Panc1 (cell line): ENCODE measurements at regions not wholly inside any gene's neighbourhood (a gene's known extent, or its start where the extent isn't known, plus 50 kb on each side); places are given as distances from the start of the nearest gene placed in this dataset.

Source experiments
- ATAC-seq: fragments of 200-7000 bp; cut with Tn5 transposase; 2 replicates; pipeline ENCODE4 v1.9.1; 2020; ENCODE audit warnings: mild to moderate bottlenecking, moderate library complexity
- BruUV-seq: library from RNA; stranded (reverse); fragments of 400-500 nt; replicated peaks from 2 replicates; lab custom pipeline; 2021; lab: Mats Ljungman, UMichigan
- CTCF ChIA-PET: fragments of 300-600 bp; sonication (Branson Sonifier 250); formaldehyde crosslinking; loops from one replicate; lab custom pipeline; 2022; ENCODE audit warnings: antibody characterized with exemption; lab: Charles Lee
- POLR2A ChIA-PET: fragments of 300-600 bp; sonication (Branson Sonifier 250); formaldehyde crosslinking; loops from one replicate; lab custom pipeline; 2022; ENCODE audit warnings: antibody characterized with exemption; lab: Charles Lee
- DNase-seq: peaks from one replicate; pipeline ENCODE4 v3.0.0-alpha.2; 2010; ENCODE audit warnings: low read depth, low spot score
- H3K27ac ChIP-seq: 2 replicates; pipeline ENCODE4 v1.5.1; 2011; ENCODE audit warnings: mild to moderate bottlenecking, low read length, inconsistent platforms
- H3K27me3 ChIP-seq: fragments of 200-500 bp; sonication (Bioruptor generic); 2 replicates; pipeline ENCODE4 v1.6.0; 2014; ENCODE audit warnings: low read length, inconsistent platforms; ENCODE audit not compliant: control insufficient read depth, insufficient read depth
- H3K36me3 ChIP-seq: fragments of 200-500 bp; sonication (Bioruptor generic); 2 replicates; pipeline ENCODE4 v1.5.1; 2014; ENCODE audit warnings: inconsistent platforms, mild to moderate bottlenecking, low read length, moderate library complexity; ENCODE audit not compliant: control insufficient read depth, insufficient read depth
- H3K4me1 ChIP-seq: 2 replicates; pipeline ENCODE4 v1.5.1; 2011; ENCODE audit warnings: inconsistent platforms, mild to moderate bottlenecking, low read length, moderate library complexity; ENCODE audit not compliant: control insufficient read depth, insufficient read depth
- H3K4me3 ChIP-seq, 2 experiments: 2 replicates each; pipeline ENCODE4 v1.5.1; 2011 to 2012; ENCODE audit warnings: low read depth in 2 of 2, low read length in 2 of 2, mild to moderate bottlenecking in 2 of 2, inconsistent platforms in 1 of 2, moderate library complexity in 1 of 2
- H3K9me3 ChIP-seq: fragments of 200-500 bp; sonication (Bioruptor generic); 2 replicates; pipeline ENCODE4 v1.5.1; 2014; ENCODE audit warnings: low read depth, mild to moderate bottlenecking, inconsistent platforms, low read length, moderate library complexity; ENCODE audit not compliant: control insufficient read depth, insufficient read depth
- POLR2AphosphoS5 ChIP-seq: IDR thresholded peaks from 2 replicates; pipeline ENCODE4 v1.6.1; 2012; ENCODE audit warnings: mild to moderate bottlenecking, low read depth, low read length, moderate library complexity
- SIN3A ChIP-seq: IDR thresholded peaks from 2 replicates; pipeline ENCODE4 v1.6.1; 2012; ENCODE audit warnings: low read depth, mild to moderate bottlenecking, low read length, moderate library complexity, borderline replicate concordance; ENCODE audit not compliant: insufficient read depth
- TCF7L2 ChIP-seq: IDR thresholded peaks from 2 replicates; pipeline ENCODE4 v1.6.1; 2011; ENCODE audit warnings: mild to moderate bottlenecking, low read depth, low read length, inconsistent platforms
- in situ Hi-C: cut with HindIII; loops from 2 replicates; pipeline ENCODE4 v1.10.0; 2016; ENCODE audit warnings: low sequenced_read_pairs, low pct_unique_long_range_greater_than_20kb
- intact Hi-C: fragments of 100-400 bp; cut with micrococcal nuclease; formaldehyde crosslinking; loops from one replicate; pipeline ENCODE4 v1.10.0; 2022; ENCODE audit not compliant: unreplicated experiment
- TF ChIP-seq, protein P1 (sequence below): fragments of 450-650 bp; IDR thresholded peaks from 2 replicates; pipeline ENCODE4 v1.5.1; 2017; ENCODE audit warnings: mild to moderate bottlenecking
- TF ChIP-seq, protein P2 (sequence below), 2 experiments: IDR thresholded peaks; 2 replicates each; pipeline ENCODE4 v1.6.1; 2011 to 2012; ENCODE audit warnings: low read depth in 2 of 2, control low read depth in 1 of 2, low read length in 1 of 2, mild to moderate bottlenecking in 1 of 2, moderate library complexity in 1 of 2; ENCODE audit not compliant: insufficient read depth in 1 of 2

DNA sequence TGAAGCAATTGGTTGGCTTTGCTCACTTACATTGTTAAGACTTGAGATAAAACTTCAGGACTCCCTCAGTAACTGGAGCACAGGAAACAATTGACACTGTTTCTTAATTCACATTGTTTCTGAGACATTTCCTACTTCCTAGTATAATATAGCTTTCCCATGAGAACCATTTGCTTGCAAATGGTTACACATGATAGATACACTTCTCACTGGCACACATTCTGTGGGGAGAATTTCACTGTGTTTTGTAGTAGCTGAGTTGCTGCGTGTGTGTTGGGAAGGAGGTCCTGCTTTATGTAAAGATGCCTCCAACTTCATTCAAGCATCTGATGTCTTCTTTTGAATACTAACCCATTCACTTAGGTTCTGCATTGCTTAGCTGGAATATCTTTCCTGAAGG is 85.3 kb upstream of the SLC4A4 start:
- POLR2A ChIA-PET, result no interaction called here

DNA sequence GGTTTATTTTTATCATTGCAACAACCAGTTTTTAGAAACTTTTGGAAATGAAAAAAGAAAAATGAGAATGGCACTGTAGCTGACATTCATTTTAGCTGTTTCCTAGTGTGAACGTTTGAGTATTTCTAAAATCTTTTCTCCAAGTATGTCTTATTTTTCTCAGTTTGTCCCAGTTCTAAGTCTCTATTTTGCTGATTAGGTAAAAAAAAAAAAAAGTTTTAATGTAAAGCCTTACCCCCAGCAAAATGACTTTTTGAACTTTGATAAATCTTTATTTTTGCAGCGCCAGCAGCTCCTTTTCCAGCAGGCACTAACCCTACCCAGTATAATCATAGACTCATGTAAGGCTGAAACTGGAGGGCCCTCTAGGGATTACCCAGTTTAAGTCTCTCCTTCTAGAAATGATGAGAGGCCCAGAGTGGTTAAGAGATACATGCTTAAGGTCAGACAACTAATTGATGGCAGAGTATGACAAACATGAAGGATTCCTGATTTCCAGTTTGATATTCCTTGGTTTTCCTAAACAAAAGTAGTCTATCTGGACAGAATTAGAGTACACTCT is 84.3 kb upstream of the SLC4A4 start:
- intact Hi-C loops, result no loop called here
- Histone ChIP-seq H3K27me3 (no peaks in the 10 kb centered on the region), H3K36me3 (no peaks in the 10 kb centered on the region), H3K9me3 (no peaks in the 10 kb centered on the region), H3K4me1 (no peaks in the 10 kb centered on the region), H3K27ac (no peak overlapping the region), H3K4me3 (no peak overlapping the region)
- no peak for ATAC-seq
- CTCF ChIA-PET, result no interaction called here
- POLR2A ChIA-PET, result no interaction called here
- in situ Hi-C loops, result no loop called here
- TF ChIP-seq POLR2AphosphoS5 (no peak), TCF7L2 (no peak)
- TF ChIP-seq, protein P1, sequence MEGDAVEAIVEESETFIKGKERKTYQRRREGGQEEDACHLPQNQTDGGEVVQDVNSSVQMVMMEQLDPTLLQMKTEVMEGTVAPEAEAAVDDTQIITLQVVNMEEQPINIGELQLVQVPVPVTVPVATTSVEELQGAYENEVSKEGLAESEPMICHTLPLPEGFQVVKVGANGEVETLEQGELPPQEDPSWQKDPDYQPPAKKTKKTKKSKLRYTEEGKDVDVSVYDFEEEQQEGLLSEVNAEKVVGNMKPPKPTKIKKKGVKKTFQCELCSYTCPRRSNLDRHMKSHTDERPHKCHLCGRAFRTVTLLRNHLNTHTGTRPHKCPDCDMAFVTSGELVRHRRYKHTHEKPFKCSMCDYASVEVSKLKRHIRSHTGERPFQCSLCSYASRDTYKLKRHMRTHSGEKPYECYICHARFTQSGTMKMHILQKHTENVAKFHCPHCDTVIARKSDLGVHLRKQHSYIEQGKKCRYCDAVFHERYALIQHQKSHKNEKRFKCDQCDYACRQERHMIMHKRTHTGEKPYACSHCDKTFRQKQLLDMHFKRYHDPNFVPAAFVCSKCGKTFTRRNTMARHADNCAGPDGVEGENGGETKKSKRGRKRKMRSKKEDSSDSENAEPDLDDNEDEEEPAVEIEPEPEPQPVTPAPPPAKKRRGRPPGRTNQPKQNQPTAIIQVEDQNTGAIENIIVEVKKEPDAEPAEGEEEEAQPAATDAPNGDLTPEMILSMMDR, result no peak
- TF ChIP-seq, protein P2, sequence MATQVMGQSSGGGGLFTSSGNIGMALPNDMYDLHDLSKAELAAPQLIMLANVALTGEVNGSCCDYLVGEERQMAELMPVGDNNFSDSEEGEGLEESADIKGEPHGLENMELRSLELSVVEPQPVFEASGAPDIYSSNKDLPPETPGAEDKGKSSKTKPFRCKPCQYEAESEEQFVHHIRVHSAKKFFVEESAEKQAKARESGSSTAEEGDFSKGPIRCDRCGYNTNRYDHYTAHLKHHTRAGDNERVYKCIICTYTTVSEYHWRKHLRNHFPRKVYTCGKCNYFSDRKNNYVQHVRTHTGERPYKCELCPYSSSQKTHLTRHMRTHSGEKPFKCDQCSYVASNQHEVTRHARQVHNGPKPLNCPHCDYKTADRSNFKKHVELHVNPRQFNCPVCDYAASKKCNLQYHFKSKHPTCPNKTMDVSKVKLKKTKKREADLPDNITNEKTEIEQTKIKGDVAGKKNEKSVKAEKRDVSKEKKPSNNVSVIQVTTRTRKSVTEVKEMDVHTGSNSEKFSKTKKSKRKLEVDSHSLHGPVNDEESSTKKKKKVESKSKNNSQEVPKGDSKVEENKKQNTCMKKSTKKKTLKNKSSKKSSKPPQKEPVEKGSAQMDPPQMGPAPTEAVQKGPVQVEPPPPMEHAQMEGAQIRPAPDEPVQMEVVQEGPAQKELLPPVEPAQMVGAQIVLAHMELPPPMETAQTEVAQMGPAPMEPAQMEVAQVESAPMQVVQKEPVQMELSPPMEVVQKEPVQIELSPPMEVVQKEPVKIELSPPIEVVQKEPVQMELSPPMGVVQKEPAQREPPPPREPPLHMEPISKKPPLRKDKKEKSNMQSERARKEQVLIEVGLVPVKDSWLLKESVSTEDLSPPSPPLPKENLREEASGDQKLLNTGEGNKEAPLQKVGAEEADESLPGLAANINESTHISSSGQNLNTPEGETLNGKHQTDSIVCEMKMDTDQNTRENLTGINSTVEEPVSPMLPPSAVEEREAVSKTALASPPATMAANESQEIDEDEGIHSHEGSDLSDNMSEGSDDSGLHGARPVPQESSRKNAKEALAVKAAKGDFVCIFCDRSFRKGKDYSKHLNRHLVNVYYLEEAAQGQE (IDR thresholded peaks at IDR 0.05; ENCODE audit: insufficient read depth in 1 of 2, low read depth in 2 of 2, low read length in 1 of 2), result no peak
- no peak for DNase-seq
- BruUV-seq, result no TSS peak

More for the DNA sequence above, 85.3 kb upstream of the SLC4A4 start:
- Histone ChIP-seq H3K27ac (no peak overlapping the region), H3K4me1 (no peaks in the 10 kb centered on the region), H3K4me3 (no peak overlapping the region), H3K27me3 (no peaks in the 10 kb centered on the region), H3K36me3 (no peaks in the 10 kb centered on the region), H3K9me3 (no peaks in the 10 kb centered on the region)
- BruUV-seq, result no TSS peak
- DNase-seq (no peak), ATAC-seq (no peak)
- in situ Hi-C loops, result no loop called here
- TF ChIP-seq, protein P2 (IDR thresholded peaks at IDR 0.05; ENCODE audit: insufficient read depth in 1 of 2, low read depth in 2 of 2, low read length in 1 of 2), result no peak
- TF ChIP-seq TCF7L2, result no peak
- TF ChIP-seq, protein P1, result no peak
- TF ChIP-seq SIN3A, result no peak
- no peak for TF ChIP-seq POLR2AphosphoS5
- CTCF ChIA-PET, result no interaction called here
- intact Hi-C loops, result no loop called here
